ENCODE measurements at regions not wholly inside any gene's neighbourhood (a gene's known extent, or its start where the extent isn't known, plus 50 kb on each side); places are given as distances from the start of the nearest gene placed in this dataset.

GRCh38 chr1:212166644-212167043, 118.6 kb upstream of the PPP2R5A start:
- TF ChIP-seq FOXM1 (IDR thresholded peaks at IDR 0.05; ENCODE audit: low read depth) (no peak), YY1 (IDR thresholded peaks at IDR 0.05; ENCODE audit: low read depth) (no peak), MEF2A (IDR thresholded peaks at IDR 0.05; ENCODE audit: borderline replicate concordance, low read depth) (no peak)

All from SK-N-SH (cell line).